HG03066 (cell line): ENCODE measurements at regions not wholly inside any gene's neighbourhood (a gene's known extent, or its start where the extent isn't known, plus 50 kb on each side); places are given as distances from the start of the nearest gene placed in this dataset.
A peak's percentile ranks its signal among the peaks of the same experiment; 100 is the strongest.

Experiments
- ATAC-seq: cut with Tn5 transposase; IDR thresholded peaks from one replicate; pipeline ENCODE4 v1.9.1; 2021; ENCODE audit warnings: low read depth; ENCODE audit not compliant: unreplicated experiment

DNA sequence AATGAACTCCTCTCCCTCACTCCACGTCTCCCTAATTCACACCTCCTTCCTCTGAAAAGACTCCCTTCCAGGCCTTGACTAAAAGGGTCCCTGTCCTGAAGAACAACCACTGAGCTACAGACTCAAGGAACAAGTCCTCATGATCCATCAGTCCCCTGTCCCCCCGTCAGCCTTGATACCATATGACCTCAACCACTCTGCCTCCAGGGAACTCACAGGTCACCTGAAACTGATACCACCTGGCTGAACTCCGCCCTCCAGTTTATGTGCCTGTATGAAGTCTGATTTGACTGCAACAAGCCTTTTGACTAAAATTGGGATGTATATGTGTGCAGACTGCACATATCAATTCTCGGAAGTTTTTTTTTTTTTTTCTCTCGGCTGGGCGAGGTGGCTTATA lies 88.7 kb downstream of the UGCG start:
- ATAC-seq = peak; percentile 46

DNA sequence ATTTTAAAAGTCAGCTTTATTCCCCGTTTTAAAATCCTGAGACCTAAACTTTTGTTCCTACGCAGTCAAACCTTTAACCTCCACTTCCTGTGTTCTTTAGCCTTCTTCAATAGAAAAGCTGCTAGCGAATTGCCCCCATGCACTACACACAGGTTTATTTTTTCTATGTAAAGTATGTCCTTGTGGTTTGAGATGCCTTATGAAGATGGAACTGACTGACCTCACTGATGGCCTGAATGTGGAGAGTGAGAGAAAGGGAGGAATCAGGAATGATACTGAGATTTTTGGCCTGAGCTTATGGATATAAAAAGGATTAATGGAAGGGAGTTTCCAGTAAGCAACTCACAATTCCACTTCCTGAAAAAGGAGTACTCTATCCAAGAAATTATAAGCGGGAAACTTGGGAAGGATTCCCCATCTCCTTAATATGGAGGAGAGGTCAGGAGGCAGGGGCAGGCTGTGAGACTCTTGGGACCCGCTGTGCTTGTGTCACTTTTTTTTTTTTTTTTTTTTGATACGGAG lies 89.5 kb downstream of the UGCG start:
- ATAC-seq = no peak
